ENCODE measurements at regions not wholly inside any gene's neighbourhood (a gene's known extent, or its start where the extent isn't known, plus 50 kb on each side); places are given as distances from the start of the nearest gene placed in this dataset.

- TF ChIP-seq, protein P1, sequence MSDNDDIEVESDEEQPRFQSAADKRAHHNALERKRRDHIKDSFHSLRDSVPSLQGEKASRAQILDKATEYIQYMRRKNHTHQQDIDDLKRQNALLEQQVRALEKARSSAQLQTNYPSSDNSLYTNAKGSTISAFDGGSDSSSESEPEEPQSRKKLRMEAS (IDR thresholded peaks at IDR 0.05) = no peak
These were observed 318.9 kb downstream of the FAM72C start (continued) for GRCh38 chr1:143652744-143653428.
